ENCODE measurements at regions not wholly inside any gene's neighbourhood (a gene's known extent, or its start where the extent isn't known, plus 50 kb on each side); places are given as distances from the start of the nearest gene placed in this dataset.

GRCh38 chr3:167895684-167896083 is 160.2 kb downstream of the SERPINI1 start:
- peak; percentile 8 for DNase-seq (ENCODE audit: low read depth, low spot score)

- no peak for DNase-seq (ENCODE audit: low read depth, low spot score)
These were observed 159.7 kb downstream of the SERPINI1 start for GRCh38 chr3:167895178-167895577.

GRCh38 chr3:167892205-167892604 is 156.7 kb downstream of the SERPINI1 start:
- DNase-seq (ENCODE audit: low read depth, low spot score): no peak

- DNase-seq (ENCODE audit: low read depth, low spot score): no peak
These were observed 151.6 kb downstream of the SERPINI1 start for GRCh38 chr3:167887096-167887495.

- no peak for DNase-seq (ENCODE audit: low read depth, low spot score)
These were observed 151.2 kb downstream of the SERPINI1 start for GRCh38 chr3:167886690-167887089.

GRCh38 chr3:167885277-167885676 is 149.8 kb downstream of the SERPINI1 start:
- DNase-seq (ENCODE audit: low read depth, low spot score): no peak

GRCh38 chr3:167884481-167884880 is 149.0 kb downstream of the SERPINI1 start:
- no peak for DNase-seq (ENCODE audit: low read depth, low spot score)

- DNase-seq (ENCODE audit: low read depth, low spot score): no peak
These were observed 147.9 kb downstream of the SERPINI1 start for GRCh38 chr3:167883452-167883851.

GRCh38 chr3:167882057-167882667 is 146.6 kb downstream of the SERPINI1 start:
- DNase-seq (ENCODE audit: low read depth, low spot score): no peak

GRCh38 chr3:167880183-167880582 is 144.7 kb downstream of the SERPINI1 start:
- no peak for DNase-seq (ENCODE audit: low read depth, low spot score)

GRCh38 chr3:167876620-167877281 is 141.2 kb downstream of the SERPINI1 start:
- no peak for DNase-seq (ENCODE audit: low read depth, low spot score)
